ENCODE measurements at regions not wholly inside any gene's neighbourhood (a gene's known extent, or its start where the extent isn't known, plus 50 kb on each side); places are given as distances from the start of the nearest gene placed in this dataset.

DNA sequence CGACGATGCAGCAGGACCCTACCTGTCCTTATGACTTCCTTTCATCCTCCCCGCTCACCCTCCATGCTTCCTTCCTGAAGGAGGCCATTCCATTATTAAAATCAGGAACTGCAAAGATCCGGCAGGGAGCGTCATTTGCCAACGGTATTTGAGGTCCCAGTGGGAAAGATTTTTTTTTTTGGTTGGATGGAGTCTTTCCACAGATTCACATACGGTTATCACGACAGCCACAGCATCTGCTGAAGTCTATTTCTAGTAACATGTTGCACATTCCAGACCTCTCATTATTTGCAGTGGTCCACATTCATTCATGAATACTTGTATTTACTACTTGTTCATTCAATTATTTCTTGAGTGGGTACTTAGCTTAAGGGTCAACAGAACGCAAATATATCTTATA is 94.7 kb upstream of the LYZL2 start:
- Histone ChIP-seq H2BK120ac (replicated peaks; ENCODE audit: low read depth, low read length) (no peak overlapping the region), H4K91ac (replicated peaks; ENCODE audit: insufficient read length, low read length) (no peak overlapping the region), H3K36me3 (ENCODE audit: control insufficient read depth in 2 of 4, insufficient read depth in 4 of 4, low read length in 3 of 4) (no peaks in the 10 kb centered on the region), H4K5ac (ENCODE audit: insufficient read length, low read depth, low read length) (no peak overlapping the region), H2BK20ac (ENCODE audit: low read length) (no peak overlapping the region), H2BK5ac (ENCODE audit: low read depth, low read length) (no peak overlapping the region), H3K18ac (ENCODE audit: extremely low read depth, low read length) (no peak overlapping the region), H3K56ac (replicated peaks; ENCODE audit: insufficient read length, low read depth, low read length) (no peak overlapping the region), H3K23ac (ENCODE audit: insufficient read length) (no peak overlapping the region), H4K8ac (ENCODE audit: extremely low read depth, insufficient read depth, low read length) (no peak overlapping the region), H3K9me3 (ENCODE audit: insufficient read depth in 2 of 2, low read depth in 1 of 2, low read length in 1 of 2) (no peaks in the 10 kb centered on the region), H3K79me2 (ENCODE audit: control insufficient read depth in 1 of 2, insufficient read depth in 2 of 2, low read length in 2 of 2) (no peaks in the 10 kb centered on the region), H3K23me2 (ENCODE audit: low read depth, low read length) (no peaks in the 10 kb centered on the region), H3K4me3 (ENCODE audit: extremely low read depth in 1 of 4, insufficient read depth in 2 of 4, low read depth in 3 of 4, low read length in 4 of 4) (no peak overlapping the region), H3K79me1 (ENCODE audit: low read depth, low read length) (no peaks in the 10 kb centered on the region), H4K20me1 (replicated peaks in 1 of 2; ENCODE audit: control insufficient read depth in 1 of 2, insufficient read depth in 2 of 2, low read length in 2 of 2) (no peaks in the 10 kb centered on the region), H3K4me1 (replicated peaks in 1 of 4; ENCODE audit: control insufficient read depth in 3 of 4, insufficient read depth in 4 of 4, low read length in 3 of 4) (peaks cover 0 to 4% (median 3%) of the 10 kb centered on the region in 4 experiments; a peak in 4 of 7 replicates), H3K9ac (replicated peaks in 1 of 4; ENCODE audit: extremely low read depth in 1 of 4, low read depth in 3 of 4, low read length in 3 of 4) (no peak overlapping the region), H3K27me3 (replicated peaks in 1 of 4; ENCODE audit: control insufficient read depth in 3 of 4, extremely low read depth in 1 of 4, insufficient read depth in 3 of 4, low read length in 3 of 4) (no peaks in the 10 kb centered on the region), H2BK12ac (ENCODE audit: low read depth, low read length) (no peak overlapping the region), H2AK5ac (ENCODE audit: low read depth, low read length) (no peak overlapping the region), H3K27ac (ENCODE audit: low read depth, low read length) (no peak overlapping the region), H3K4me2 (ENCODE audit: insufficient read depth in 1 of 2, low read depth in 2 of 2, low read length in 2 of 2) (no peak overlapping the region), H2AFZ (ENCODE audit: low read length) (peak overlapping the region; percentile 76; the same call in 1 of the 2 replicates), H2BK15ac (ENCODE audit: low read length) (no peak overlapping the region), H3K14ac (ENCODE audit: insufficient read length) (no peak overlapping the region), H3K4ac (replicated peaks; ENCODE audit: insufficient read length, low read depth, low read length) (no peak overlapping the region)
- no peak for TF ChIP-seq EZH2 (IDR thresholded peaks at IDR 0.05; ENCODE audit: low read depth, low read length, severe bottlenecking)
- no peak for TF ChIP-seq ZNF274 (IDR thresholded peaks at IDR 0.05; ENCODE audit: borderline replicate concordance, extremely low read depth, low read length)
- no peak for TF ChIP-seq RXRA (IDR thresholded peaks at IDR 0.05; ENCODE audit: insufficient read depth, low read depth, low read length)
- TF ChIP-seq HDAC6 (IDR thresholded peaks at IDR 0.05; ENCODE audit: low read depth, low read length): no peak
- TF ChIP-seq POLR2AphosphoS5 (IDR thresholded peaks at IDR 0.05; ENCODE audit: low read depth, low read length): no peak
- TF ChIP-seq BCL11A (IDR thresholded peaks at IDR 0.05; ENCODE audit: low read depth in 2 of 2, low read length in 2 of 2): no peak
- TF ChIP-seq TAF1 (IDR thresholded peaks at IDR 0.05; ENCODE audit: low read depth, low read length): no peak
- TF ChIP-seq POLR2A (IDR thresholded peaks at IDR 0.05; ENCODE audit: control extremely low read depth in 1 of 2, low read depth in 2 of 2, low read length in 2 of 2): no peak
- no peak for TF ChIP-seq BRCA1 (IDR thresholded peaks at IDR 0.05; ENCODE audit: low read depth, low read length)
- TF ChIP-seq, protein P1, sequence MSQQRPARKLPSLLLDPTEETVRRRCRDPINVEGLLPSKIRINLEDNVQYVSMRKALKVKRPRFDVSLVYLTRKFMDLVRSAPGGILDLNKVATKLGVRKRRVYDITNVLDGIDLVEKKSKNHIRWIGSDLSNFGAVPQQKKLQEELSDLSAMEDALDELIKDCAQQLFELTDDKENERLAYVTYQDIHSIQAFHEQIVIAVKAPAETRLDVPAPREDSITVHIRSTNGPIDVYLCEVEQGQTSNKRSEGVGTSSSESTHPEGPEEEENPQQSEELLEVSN (IDR thresholded peaks at IDR 0.05): no peak
- no peak for DNase-seq (ENCODE audit: low read depth in 1 of 2, low spot score in 2 of 2)
- FAIRE-seq: no peak
- 82% methylated on average over 9 of the region's 9 CpGs; no CpG with 5 or more reads in 1 of the 2 experiments for WGBS, 2 experiments (ENCODE audit: extremely low coverage in 1 of 2, insufficient coverage in 1 of 2, insufficient read length in 1 of 2, insufficient replicate concordance in 2 of 2, low coverage in 1 of 2, low lambda C conversion rate in 2 of 2, missing lambda C conversion rate in 1 of 2)
- ChIA-PET CTCF (ENCODE audit: partially characterized antibody) (interaction anchor here (2.4 kb wide), 1 partner anchor 15 kb away, joined by 8 read pairs; no protein-coding TSS in a partner anchor), POLR2A (ENCODE audit: partially characterized antibody) (no interaction called here)

All from H1 (cell line).